T-helper 1 cell treated with Interleukin-12 subunit alpha and Interleukin-12 subunit beta and Interleukin-4 antibody, amounts not matched to agents 30 ng/mL and 1 ng/mL, for 36 hours (primary cell): ENCODE measurements at regions not wholly inside any gene's neighbourhood (a gene's known extent, or its start where the extent isn't known, plus 50 kb on each side); places are given as distances from the start of the nearest gene placed in this dataset.

ENCODE experiments used
- intact Hi-C: fragments of 100-400 bp; cut with micrococcal nuclease; formaldehyde crosslinking; loops from one replicate; pipeline ENCODE4 v1.15.1; 2024

DNA sequence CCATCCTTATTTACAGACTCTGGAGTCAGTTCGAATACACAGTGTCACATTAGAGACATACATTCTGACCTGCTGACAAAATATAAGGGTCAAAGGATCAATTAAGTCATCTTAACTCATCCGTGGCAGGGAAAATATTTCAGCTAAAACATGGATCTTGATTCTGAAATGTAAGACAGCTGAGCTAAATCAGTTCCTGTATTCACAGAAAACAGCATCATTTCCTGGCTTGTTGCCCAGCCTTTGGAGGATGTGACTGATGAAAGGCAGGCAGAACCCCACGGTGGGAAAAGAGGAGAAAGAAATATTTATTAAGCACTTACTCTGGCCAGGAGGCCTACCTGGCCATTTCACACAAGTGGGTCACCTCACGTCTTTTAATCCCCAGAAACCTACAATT is 101.9 kb downstream of the GAS2L3 start:
- intact Hi-C loops = no loop called here

GRCh38 chr12:100681074-100681473 is 107.6 kb downstream of the GAS2L3 start:
- intact Hi-C loops = no loop called here

- intact Hi-C loops = no loop called here
Measured at GRCh38 chr12:100682178-100682577, 108.7 kb downstream of the GAS2L3 start.

DNA sequence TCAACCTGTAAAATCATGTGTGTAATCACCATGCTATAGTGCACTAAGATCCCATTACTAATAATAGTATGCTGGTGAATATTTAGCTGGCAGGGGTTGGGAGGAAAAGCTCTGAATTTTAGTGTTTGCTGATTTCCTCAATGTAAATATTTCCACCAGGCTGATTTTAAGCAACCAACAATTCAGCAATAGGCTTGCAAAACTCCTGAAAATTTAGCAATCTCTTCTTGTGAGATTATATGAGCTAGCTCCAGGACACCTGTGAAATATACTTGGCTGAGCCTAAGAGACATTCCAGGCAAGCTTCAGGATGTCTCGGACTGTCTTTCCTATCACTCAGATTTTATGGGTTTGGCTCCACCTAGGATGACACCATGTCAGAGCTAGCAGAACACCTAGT is 106.9 kb upstream of the ANO4 start:
- intact Hi-C loops = no loop called here

DNA sequence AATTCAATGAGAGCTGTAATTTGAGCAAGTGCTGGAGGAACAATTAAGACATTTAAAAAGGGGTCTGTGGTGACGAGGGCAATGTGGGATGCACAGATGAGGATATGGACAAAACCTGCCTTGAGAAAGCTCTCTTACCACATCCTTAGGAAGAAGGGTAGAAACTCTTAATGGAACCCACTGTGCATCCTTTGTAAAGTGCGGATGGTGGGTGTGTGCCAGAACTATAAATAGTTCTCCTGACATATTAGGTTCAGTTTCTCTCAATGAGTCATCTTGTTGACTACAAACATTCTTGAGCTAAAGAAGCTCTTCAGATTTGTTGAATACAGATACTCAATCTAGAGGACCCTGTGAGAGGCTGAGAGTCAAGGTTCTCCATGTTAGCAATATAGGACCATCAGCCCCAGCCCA is 106.1 kb upstream of the ANO4 start:
- intact Hi-C loops = no loop called here

DNA sequence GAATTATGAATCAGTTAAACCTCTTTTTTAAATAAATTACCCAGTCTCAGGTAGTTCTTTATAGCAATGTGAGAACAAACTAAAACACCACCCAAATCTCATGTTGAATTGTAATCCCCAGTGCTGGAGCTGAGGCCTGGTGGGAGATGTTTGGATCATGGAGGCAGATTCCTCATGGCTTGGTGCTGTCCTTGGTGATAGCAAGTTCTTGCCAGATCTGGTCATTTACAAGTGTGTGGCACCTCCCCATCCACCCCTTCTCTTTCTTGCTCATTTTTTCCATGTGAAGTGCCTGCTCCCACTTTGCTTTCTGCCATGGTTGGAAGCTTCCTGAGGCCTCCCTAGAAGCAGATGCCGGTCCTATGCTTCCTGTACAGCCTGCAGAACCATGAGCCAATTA is 102.1 kb upstream of the ANO4 start:
- intact Hi-C loops = no loop called here

GRCh38 chr12:100698518-100698917 is 96.1 kb upstream of the ANO4 start:
- intact Hi-C loops = no loop called here

- intact Hi-C loops = no loop called here
Measured at GRCh38 chr12:100699209-100699608, 95.4 kb upstream of the ANO4 start.

DNA sequence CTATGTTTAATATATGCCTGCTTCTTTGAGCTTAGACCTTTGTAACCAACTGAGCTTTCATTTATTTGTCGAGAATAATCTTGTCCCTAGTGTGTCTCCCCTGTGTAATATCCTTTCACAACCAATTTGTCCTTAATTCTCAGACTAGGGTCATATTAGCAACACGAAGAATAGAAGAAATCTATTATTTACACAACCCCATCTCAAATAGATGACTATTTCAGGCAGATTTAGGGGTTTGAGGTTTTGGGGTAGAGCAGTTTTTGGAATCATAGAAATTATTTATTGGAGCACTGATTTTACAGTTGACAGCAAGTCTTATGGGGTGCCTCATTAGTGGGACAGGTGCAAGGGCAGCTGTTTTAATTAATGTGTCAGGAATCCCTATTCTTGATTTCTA is 91.2 kb upstream of the ANO4 start:
- intact Hi-C loops = no loop called here

DNA sequence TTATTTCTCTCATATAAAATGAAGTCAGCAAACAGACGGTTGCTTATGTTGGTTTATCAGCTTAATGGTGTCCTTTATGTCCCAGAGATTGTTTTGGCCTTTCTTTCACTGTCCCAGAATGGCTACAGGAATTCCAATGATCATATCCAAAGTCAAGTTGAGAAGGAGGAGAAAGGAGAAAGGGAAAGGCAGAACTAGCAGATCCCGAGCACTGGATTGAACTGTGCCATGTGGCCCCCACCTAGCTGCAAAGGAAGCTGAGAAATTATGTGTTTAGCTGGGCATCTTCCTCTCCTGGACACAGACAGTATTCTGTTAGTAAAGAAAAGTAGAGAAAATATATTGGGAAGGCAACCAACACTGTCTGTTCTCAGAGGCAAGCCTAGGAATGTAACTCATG is 90.7 kb upstream of the ANO4 start:
- intact Hi-C loops = no loop called here

DNA sequence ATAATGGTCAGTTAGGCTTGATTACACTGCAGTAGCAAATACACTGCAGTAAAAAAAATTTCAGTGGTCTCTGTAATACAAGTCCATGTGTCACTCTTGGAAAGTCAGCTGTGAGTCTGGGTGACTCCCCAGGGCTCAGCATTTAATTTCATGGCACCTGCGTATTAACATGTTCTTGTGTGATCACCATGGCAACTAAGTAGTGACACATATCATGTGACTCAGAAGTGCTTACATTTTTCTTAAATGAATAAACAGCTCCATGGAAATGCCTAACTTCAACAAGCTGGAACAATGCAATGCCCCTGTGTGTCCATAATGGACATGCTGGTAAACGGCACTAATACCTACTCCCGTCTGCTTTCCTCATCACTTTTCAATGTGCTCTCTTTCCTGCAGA is 88.5 kb upstream of the ANO4 start:
- intact Hi-C loops = no loop called here

DNA sequence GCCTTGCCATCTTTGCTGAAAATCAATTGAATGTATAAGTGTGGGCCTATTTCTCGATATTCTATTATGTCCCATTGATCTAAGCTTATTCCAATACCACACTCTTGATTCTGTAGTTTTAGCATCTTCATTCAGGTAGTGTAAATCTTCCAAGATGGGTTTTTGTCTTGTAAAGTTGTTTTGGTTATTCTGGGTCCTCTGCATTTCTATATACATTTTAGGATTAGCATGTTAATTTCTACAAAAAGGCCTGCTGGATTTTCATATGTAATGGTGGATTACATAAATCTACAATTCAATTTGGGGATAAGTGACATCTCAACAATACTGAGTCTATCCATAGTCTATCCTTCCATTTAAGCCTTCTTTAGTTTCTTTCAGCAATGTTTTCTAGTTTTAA is 86.0 kb upstream of the ANO4 start:
- intact Hi-C loops = no loop called here

GRCh38 chr12:100715976-100716944 is 78.3 kb upstream of the ANO4 start:
- intact Hi-C loops = no loop called here

GRCh38 chr12:100716945-100717732 is 77.4 kb upstream of the ANO4 start:
- intact Hi-C loops = no loop called here

GRCh38 chr12:100717733-100718067 is 76.9 kb upstream of the ANO4 start:
- intact Hi-C loops = no loop called here

- intact Hi-C loops = no loop called here
Measured at GRCh38 chr12:100718187-100718586, 76.4 kb upstream of the ANO4 start.

- intact Hi-C loops = no loop called here
Measured at GRCh38 chr12:100720016-100720654, 74.4 kb upstream of the ANO4 start.

DNA sequence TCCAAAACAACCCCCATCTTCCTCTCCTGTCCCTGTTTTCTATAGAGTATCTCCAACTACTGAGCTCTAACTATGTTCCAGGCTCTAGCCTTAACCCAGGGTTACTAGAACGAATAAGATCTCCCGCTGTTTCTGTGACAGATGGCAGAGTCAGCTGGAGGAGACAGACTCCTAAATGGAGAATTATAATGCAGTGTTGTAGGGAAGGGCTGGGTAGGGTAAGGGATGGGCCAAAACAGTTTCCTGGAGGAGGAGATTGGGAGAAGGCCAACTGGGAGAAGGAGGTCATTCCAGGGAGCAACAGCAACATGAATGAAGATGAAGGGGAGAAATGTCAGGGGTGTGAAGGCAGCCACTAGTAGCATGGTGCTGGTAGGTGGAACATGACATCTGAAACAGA is 73.4 kb upstream of the ANO4 start:
- intact Hi-C loops = no loop called here

DNA sequence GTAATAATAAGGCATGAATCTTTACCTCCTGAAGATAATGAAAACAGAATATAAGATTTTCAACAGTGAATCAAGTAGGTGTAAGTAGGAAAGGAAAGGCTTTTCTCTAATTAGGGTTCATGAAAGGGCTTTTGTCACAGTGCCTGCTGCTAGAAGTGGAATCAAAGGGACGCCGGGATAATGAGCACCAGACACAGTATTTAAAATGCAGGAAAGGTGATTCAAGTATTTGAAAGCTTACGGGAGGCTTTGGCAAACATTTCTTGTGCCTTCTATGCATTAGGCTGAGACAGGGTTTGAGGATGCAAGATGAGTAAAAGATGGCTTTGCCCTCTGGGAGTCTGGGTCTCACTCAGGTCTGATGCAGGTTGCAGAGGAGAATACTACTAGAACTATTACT is 70.5 kb upstream of the ANO4 start:
- intact Hi-C loops = no loop called here

- intact Hi-C loops = no loop called here
Measured at GRCh38 chr12:100733817-100734593, 60.6 kb upstream of the ANO4 start.

DNA sequence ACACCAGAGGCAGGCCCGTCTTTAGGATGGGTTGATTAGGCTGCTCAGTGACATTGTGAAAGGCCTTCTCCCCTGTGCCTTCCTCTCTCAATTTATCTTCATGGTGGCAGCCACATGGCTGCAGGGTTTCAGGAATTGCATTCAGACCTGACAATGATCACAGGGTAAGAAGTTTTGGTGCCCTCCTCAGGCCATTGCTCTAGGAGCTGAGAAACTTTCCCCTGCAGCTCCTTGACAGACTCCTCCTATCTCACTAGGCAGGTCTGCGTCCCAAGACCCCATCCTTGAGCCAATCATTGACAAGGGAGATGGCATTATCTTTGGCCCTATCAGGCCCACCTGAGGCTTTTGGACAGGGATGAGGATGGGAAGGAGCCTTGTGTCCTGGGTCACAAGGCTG is 57.4 kb upstream of the ANO4 start:
- intact Hi-C loops = no loop called here
